DMS53 treated with DMSO at 0.1 percent for 48 hours (cell line): ENCODE measurements at regions not wholly inside any gene's neighbourhood (a gene's known extent, or its start where the extent isn't known, plus 50 kb on each side); places are given as distances from the start of the nearest gene placed in this dataset.
"Not testable (repeated sequence)": the region's sequence is repeated elsewhere in the genome, so short reads cannot be mapped to it uniquely, and the experiment has no call there.

ENCODE experiments used
- DNase-seq: peaks from one replicate; lab custom pipeline; 2025; ENCODE audit not compliant: unreplicated experiment; lab: John Stamatoyannopoulos, UW

DNA sequence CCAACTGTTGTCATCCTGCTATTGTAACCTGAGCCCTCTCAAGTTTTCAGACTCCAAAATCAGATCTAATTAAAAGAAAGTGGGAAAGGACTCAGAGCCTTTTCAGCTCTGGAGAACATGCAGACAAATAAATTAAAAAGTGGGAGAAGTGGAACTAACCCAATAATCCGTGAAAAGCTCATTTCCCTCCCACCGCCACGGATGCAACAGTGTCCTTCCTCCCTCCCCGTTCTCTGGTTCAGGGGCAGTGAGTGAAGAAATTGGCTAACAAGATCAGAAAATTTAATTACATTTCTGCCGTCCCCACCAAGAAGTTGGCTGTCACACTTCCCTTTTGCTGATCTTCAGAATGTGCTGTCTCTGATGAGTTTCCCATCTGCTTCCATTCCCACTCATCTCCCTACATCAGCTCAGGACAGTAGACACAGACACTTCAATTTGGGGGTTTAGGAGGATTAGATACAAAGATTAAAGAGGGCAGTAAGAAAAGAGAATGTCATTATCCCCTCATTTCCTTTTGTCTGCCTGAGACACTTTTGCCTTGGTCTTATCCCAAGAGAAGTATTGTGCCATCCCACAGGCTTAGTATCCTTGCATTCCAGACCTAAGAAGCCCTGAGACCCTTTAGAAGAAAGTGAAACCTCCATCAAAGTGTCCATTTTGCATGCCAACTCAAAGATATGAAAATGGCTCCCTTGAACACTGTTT, 335.7 kb upstream of the PPP2R3A start:
- DNase-seq = no peak

DNA sequence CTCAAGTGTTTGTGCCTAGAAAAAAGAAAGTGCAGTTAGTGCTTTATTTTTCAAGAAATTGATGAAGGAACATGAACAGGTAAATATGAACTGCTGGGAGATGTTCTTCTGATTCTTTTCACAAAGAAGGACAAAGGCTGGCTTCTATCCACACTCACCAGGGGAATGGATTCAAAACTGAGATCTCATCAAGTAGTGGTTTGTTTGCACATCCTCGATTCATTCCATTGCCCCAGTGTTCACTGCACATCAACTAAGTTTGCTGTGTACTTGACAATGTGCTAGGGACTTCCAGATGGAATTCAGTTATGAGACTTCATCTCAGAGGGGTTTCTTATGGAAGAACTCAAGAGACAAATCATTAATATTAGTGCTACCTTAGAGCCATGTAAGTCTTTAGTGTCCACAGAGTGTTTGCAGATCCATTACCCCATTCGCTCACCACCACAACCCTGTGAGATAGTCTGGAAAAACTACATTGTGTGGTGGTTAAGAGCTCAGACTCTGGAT, 332.9 kb upstream of the PPP2R3A start:
- DNase-seq = no peak

DNA sequence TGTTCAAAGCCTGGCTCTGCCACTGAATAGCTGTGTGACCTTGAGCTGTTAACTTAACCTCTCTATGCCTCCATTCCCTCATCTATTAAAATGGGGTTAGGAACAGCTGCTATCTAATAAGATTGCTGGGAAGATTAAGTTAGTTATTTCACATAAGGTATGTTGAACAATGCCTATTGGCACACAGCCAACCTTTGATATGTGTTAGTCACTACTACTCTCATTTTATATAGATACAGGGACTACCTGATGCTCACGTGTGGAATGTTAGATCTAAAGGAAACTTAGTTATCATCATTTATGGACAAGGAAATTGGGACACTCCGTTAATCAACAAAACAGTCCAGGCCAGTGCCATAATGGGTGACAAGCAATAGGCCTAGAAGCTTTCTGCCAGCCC, 332.4 kb upstream of the PPP2R3A start:
- no peak for DNase-seq

DNA sequence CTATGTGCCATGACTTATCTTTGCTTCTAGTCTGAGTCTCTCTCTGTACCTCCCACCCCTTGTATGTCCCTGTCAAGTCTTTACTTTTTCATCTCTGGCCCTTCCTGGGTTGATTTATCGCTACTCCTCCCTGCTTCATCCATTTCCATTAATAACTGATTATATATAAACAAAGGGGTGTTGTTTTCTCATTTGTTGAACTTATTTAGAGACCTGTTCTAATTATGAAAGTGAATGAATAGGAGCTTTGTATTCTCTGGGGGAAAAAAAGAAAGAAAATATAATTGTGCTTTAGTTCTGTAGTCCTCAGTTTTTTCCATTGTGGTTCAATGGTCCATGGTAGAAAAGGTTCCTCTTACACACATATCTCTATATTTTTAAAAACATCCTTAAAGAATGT, 328.9 kb upstream of the PPP2R3A start:
- DNase-seq = no peak

DNA sequence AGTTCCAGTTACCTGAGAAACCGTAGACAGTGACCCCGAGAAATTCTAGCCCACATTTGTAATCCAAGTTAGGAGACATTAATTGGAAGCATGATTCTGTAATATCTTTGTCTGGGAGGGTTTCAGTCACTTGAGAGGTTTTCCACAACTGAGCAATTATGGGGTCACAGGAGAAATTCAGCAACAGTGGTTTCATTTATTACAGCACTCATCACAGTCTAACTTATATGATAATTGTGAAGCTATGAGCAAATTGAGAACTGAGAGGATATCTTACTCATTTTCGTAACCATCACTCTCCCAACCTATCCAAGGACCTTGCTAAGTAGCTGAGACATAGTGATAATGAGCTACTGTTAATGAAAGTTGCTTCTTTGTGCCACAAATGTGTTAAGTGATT, 328.5 kb upstream of the PPP2R3A start:
- no peak for DNase-seq

DNA sequence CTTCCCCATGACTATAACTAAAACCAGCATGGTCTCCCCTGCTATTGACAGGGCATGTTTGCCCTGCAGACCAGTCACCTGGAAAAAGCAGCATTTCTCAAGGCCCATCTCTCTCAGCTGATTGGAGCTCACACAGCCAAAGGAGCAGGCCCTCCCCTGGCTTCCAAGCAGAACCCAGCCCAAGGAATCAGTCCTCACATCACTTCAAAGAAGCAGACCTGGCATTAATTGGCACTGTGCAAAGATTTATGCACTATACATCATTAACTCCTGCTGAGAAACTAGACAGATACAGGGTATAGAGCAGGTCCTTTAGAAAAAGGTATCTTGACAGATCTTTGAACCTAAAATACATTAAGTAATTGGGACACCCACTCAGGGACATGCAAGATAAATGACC, 323.8 kb upstream of the PPP2R3A start:
- DNase-seq = no peak

DNA sequence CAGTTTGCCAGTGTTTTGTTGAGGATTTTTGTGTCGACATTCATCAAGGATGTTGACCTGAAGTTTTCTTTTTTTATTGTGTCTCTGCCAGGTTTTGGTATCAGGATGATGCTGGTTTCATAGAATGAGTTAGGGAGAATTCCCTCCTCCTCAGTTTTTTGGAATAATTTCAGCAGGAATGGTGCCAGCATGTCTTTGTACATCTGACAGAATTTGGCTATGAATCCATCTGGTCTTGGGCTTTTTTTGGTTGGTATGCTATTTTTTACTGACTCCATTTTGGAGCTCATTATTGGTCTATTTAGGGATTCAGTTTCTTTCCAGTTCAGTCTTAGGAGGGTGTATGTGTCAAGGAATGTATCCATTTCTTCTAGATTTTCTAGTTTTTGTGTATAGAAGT, 320.0 kb upstream of the PPP2R3A start:
- DNase-seq = no peak

DNA sequence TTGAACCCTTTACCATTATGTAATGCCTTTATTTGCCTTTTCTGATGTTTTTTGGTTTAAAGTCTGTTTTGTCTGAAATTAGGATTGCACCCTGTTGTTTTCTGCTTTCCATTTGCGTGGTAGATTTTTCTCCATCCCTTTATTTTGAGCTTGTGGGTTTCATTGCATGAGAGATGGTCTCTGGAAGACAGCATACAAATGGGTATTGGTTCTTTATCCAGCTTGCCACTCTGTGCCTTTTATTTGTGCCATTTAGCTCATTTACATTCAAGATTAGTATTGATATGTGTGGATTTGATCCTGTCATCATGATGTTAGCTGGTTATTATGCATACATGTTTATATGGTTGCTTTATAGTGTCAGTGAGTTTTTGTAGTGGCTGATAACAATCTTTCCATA, 318.7 kb upstream of the PPP2R3A start:
- no peak for DNase-seq

DNA sequence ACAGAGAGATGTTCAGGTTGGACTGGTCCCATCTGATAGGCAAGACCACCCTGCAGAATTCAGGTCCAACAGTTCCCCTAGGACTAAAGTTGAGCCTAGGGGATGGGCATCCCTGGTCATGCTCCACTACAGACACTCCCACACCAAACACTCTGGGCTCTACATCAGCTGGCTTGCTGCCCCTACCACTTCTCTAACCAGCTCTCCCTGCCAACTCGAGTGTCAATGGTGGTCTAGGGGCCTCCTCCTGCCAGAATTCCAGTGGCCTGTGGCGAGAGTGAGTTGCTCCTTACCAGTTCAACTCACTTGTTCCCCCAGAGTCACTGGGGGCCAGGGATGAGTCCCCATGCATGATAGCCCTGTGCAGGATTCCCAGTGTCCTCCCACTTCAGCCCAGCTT, 316.2 kb upstream of the PPP2R3A start:
- no peak for DNase-seq

DNA sequence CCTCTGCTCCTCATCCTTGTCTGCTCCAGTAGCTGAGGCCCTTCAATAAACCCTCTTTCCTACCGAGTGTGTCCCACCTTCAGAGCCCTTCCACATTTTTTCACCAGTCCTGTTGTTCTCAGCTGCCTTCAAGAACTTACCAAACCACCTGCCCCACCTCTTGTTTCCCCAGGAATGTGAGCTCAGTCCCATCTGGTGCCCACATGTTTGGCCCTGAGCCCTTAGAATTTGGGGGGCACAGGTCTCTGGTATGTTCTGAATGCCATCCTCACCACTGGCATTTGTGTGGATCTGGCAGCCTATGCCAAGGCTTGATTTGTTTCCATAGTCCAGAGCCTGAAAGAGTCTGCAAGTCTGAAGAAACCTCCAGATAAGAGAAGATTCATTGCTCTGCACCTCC, 315.2 kb upstream of the PPP2R3A start:
- DNase-seq = no peak

DNA sequence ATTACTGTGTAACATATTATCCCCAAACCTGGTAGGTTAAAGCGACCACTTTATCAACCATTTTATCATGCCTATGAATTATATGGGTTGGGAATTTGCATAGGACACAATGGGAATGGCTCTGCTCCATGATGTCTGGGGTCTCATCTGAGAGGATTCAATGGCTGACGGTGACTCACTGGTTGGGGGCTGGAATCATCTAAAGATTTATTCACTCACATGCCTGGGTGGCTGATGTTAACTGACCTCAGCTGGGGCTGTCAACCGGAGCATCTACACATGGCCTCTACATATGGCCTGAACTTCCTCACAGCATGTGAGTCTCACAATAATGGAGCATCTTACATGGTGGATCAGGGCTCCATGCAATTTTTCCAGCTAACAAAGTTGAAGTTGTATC, 313.1 kb upstream of the PPP2R3A start:
- no peak for DNase-seq

DNA sequence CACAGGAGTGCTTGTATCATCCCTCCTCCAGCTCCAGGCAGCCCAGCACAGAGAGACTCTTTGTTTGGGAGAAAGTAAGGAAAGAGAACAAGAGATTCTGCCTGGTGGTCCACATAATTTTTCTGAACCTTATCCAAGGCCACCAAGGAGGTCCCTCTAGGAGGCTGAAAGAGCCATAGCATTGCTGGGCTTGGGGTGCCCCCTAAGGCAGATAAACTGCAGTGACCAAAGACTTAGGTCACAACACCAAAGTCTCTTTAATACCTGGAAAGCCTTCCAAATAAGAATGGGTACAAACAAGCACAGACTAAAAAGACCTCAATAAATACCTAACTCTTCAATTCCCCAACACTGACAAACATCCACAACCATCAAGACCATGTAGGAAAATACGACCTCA, 310.2 kb upstream of the PPP2R3A start:
- DNase-seq = no peak

DNA sequence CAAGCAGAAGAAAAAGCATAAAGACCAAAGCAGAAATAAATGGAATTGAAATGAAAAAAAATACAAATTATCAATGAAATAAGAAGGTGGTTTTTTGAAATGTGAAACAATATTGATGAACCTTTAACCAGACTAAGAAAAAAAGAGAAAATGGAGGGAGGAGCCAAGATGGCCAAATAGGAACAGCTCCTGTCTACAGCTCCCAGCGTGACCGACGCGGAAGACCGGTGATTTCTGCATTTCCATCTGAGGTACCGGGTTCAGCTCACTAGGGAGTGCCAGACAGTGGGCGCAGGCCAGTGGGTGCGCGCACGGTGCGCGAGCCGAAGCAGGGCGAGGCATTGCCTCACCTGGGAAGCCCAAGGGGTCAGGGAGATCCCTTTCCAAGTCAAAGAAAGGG, 307.1 kb upstream of the PPP2R3A start:
- DNase-seq = not testable (repeated sequence)

DNA sequence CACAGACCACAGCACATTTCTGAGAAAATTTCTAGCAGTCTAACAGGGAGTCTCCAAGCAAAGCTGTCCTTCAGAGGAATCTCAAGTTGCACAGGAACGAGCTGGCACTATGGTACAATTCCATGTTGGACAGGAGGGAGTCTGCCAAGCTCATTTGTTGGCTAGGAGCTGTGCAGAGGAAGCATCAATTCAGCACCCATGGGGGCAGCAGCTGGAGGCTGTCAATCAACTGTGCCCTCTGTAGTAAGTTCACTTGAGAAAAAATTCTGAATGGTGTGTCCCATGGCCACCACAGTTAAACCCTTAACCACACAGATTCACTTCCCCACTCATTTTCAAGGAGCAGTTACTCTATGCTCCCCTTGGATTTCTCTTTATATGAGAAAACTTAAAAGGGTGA, 298.5 kb upstream of the PPP2R3A start:
- no peak for DNase-seq

DNA sequence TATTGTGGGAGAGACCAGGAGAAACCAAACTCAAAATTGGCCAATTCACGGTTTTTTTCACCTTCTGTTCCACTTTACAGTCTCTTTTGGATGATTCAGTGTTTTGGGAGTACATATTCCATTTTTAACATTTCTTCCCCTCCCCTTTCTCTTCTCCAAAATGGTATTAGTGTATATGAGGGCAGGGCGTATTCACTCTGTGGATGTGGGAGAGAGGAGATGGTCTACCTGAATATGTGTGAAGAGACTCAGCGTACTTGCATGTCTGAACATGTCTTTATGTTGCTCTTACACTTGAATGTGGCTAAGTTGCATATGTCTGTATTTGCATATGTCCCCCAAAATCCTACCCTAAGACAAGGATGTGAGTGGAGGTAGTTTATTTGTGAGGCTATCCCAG, 291.0 kb upstream of the PPP2R3A start:
- no peak for DNase-seq

DNA sequence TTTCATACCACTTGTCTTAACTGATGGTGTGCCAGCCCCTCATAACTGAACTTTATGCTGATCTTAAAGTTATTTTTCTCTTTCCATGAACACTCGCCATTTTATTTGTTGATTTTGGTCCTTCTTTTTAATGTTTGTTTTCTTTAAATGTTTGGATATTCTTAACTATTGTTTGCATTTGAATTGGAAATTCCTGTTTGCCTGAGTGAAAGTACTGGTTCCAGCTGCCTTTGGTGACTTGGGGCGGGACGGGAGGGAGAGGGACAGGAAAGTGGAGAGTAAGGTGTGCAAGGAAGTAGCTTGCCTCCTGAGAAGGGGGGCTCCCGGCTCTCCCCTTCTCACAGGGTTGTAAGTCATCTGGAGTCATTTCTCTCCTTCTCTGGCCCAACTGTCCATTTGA, 287.1 kb upstream of the PPP2R3A start:
- no peak for DNase-seq

DNA sequence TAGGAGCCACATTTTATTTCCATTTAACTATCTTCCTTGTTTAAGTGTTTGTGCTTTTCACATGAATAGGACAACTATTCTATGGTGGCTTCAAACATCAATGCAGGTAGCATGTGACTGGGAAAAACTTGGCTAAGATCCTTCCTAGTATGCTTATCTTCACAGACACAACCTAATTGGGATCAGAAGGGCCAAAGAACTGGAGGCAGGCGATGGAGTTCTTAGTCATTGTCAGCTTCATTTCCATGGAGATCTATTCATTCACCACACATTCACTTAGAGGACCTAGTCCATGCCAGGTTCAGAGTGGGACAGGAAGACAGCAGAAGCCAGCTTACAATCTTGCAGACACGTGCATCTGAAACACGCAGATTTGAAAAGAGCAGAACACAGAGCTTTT, 277.5 kb upstream of the PPP2R3A start:
- DNase-seq = no peak

DNA sequence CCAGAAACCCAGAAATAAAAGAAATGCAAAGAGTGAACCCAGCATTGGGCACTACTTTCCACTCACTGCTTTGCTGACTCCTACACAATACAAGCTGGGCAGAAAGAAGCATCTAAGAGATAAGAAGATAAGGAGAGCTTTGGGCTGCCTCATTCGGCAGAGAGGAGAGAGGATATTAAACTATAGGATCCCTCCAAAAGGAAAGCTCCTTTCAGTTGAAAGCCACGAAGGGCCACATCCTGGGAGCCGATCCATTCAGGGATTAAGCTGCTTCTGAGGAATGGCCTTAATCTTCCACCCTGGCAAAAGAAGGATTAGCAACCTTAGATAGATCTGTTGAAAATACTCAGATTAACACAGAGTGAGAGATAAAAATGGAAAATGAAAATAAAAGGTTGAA, 274.9 kb upstream of the PPP2R3A start:
- DNase-seq = no peak

DNA sequence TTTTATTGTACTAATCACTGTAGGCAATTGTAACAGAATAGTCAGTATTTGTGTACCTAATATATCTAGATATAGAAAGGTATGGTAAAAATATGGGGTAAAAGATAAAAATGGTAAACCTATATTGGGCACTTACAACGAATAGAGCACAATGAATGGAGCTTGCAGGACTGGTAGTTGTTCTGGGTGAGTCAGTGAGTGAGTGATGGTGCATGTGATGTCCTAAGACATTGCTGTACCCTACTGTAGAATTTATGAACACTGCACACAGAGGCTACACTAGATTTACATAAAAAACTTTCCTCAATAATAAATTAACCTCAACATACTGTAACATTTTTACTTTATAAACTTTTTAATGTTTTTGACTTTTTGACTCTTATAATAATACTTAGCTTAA, 274.3 kb upstream of the PPP2R3A start:
- DNase-seq = no peak

DNA sequence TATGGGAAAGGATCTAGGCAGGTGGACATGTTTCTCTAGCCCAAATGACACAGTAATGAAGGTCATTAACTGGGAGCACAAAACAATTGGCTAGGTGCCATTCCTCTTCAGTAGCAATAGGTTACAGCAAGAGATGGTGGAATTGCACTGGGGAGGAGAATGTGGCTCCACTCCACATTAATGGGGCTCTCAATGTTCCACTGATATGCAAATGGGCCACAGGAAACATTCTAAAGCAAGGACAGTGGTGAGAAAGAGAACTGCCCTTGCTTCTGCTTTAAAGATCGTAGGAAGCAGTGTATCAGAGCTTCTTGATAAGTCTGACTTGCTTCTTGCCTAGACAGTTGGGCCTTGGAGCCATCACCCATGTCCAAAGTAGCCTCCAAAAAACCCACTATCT, 271.4 kb upstream of the PPP2R3A start:
- DNase-seq = no peak

DNA sequence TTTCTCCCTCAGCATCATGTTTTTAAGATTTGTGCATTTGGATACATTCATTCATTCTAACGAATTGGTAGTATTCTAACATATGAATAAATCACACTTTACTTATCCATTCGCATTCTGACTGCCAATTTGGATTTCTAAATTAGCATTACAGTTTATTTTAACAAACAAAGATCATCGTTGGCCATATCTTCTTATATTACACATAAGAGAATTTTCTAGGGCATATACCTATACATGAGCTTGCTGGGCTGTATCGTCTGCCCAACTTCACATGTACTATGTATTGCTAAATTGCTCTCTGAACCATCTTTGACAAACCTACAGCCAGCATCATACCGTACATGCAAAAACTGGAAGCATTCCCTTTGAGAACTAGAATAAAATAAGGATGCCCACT, 265.8 kb upstream of the PPP2R3A start:
- DNase-seq = no peak

DNA sequence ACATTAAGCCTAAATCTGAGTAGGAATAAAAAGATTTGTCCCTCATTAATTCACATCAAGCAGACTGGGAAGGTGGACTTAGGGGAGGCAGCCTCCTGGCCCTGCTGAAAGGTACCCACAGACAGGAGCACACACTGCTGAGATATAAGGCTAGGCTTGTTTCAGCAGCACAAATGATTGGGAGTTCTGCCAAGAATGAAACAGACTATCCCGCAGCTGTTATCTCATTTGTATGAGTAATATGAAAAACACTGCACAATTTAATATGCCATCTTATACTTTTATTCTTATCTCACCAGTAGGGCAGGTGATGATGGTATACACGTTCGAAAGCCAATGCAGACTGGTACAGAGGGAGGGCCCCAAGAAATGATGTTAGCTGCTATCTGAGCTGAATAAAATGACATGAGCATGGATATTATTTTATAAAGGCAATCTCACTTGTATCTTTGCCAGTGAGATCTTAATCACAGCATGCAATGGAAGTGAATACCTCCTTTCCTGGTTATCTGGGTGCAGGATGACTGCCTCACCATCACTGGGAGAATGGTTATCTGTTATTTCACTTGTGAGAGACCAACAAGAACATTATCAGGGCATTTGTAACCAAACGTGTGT, 258.7 kb upstream of the PPP2R3A start:
- no peak for DNase-seq

DNA sequence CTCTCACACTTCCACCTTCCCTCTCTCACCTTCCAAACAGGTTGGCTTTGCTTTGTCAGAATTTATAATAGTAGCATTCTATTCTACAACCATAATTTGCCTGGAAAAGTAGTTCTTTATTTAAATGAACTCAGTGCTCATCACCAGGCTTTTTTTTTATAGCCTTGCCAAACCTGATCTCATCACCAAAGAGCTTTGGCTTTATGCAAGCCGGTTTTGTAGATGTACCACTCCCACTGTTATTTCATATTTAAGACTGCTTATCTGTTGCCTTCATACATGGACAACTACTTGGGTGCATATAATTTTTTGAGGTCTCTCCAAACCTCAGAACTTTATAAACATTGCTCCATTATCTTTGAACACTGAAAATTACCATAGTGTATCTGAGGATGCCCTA, 246.1 kb upstream of the PPP2R3A start:
- no peak for DNase-seq
